Aorta (tissue), 5 donors: ENCODE measurements at regions not wholly inside any gene's neighbourhood (a gene's known extent, or its start where the extent isn't known, plus 50 kb on each side); places are given as distances from the start of the nearest gene placed in this dataset.

Source experiments
- ATAC-seq: fragments of 200-7000 bp; cut with Tn5 transposase; one replicate; pipeline ENCODE4 v1.9.1; 2022; ENCODE audit warnings: moderate library complexity; ENCODE audit not compliant: low FRiP score
- DNase-seq, 2 donors: peaks; one replicate each; pipeline ENCODE4 v3.0.0-alpha.2; 2020
- H3K27ac ChIP-seq, 2 donors: one replicate each; pipeline ENCODE4 v1.5.1; 2013; ENCODE audit warnings: low read length in 2 of 2, mild to moderate bottlenecking in 2 of 2, moderate library complexity in 2 of 2, control low read depth in 1 of 2, inconsistent platforms in 1 of 2, low read depth in 1 of 2
- H3K27me3 ChIP-seq, 2 donors: one replicate each; pipeline ENCODE4 v1.6.1; 2013; ENCODE audit warnings: control low read depth in 1 of 2, low read length in 1 of 2, mild to moderate bottlenecking in 1 of 2, moderate library complexity in 1 of 2; ENCODE audit not compliant: insufficient read depth in 2 of 2, control insufficient read depth in 1 of 2
- H3K36me3 ChIP-seq, 2 donors: one replicate each; pipeline ENCODE4 v1.6.1; 2013; ENCODE audit warnings: control low read depth in 1 of 2, low read length in 1 of 2, mild to moderate bottlenecking in 1 of 2; ENCODE audit not compliant: insufficient read depth in 2 of 2, control insufficient read depth in 1 of 2
- H3K4me1 ChIP-seq, 2 donors: one replicate each; pipeline ENCODE4 v1.6.1; 2013; ENCODE audit warnings: low read length in 2 of 2, control low read depth in 1 of 2, mild to moderate bottlenecking in 1 of 2, moderate library complexity in 1 of 2; ENCODE audit not compliant: insufficient read depth in 2 of 2, control insufficient read depth in 1 of 2
- H3K4me3 ChIP-seq, 2 donors: one replicate each; pipeline ENCODE4 v1.5.1; 2013; ENCODE audit warnings: low read length in 2 of 2, control low read depth in 1 of 2, mild to moderate bottlenecking in 1 of 2
- H3K9me3 ChIP-seq: one replicate; pipeline ENCODE4 v1.6.1; 2013; ENCODE audit warnings: mild to moderate bottlenecking, low read length; ENCODE audit not compliant: control insufficient read depth
- WGBS, 2 donors: extraction: QIAGEN DNeasy Blood & Tissue Kit; methylation state at CpG; one replicate each; pipeline ENCODE4 v1.1.7; 2013; 5-methylcytosine and 5-hydroxymethylcytosine counted together
- intact Hi-C, 2 donors: fragments of 100-400 bp; cut with DNase I; formaldehyde crosslinking; loops; one replicate each; pipeline versions ENCODE4 v1.14.2 to v1.15.0; 2022
- donor health status: healthy with polysubstance abuse.
- donor health status: Bipolar disorder and iron deficiency.
- donor health status: DM: no; HTN: no; CAD: no.
- donor health status: DM: no; HTN: no; CAD: no.
- donor health status: DM: yes; HTN: yes; CAD: no.

DNA sequence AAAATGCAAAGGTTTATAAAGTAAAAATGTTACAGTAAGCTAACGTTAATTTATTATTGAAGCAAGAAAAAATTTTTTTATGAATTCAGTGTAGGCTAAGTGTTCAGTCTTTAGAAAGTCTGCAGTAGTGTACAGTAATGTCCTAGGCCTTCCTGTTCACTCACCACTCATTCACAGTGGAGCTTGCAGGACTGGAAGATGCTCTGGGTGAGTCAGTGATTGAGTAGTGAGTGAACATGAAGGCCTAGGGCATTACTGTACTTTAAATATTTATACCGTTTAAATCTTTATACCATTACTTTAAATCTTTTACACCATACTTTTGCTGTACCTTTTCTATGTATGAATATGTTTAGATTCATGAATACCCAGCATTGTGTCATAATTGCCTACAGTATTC lies 120.3 kb upstream of the SLC38A4 start:
- DNase-seq (no peak), ATAC-seq (no peak)
- no peaks in the 10 kb centered on the region for H3K36me3 ChIP-seq
- H3K9me3 ChIP-seq = no peaks in the 10 kb centered on the region
- no peak overlapping the region for H3K27ac ChIP-seq
- intact Hi-C loops = no loop called here
- no peak overlapping the region for H3K4me3 ChIP-seq
- WGBS, 2 donors = 93 to 94% methylated on average over 2 of the region's 2 CpGs
- no peaks in the 10 kb centered on the region for H3K4me1 ChIP-seq
- no peaks in the 10 kb centered on the region for H3K27me3 ChIP-seq

DNA sequence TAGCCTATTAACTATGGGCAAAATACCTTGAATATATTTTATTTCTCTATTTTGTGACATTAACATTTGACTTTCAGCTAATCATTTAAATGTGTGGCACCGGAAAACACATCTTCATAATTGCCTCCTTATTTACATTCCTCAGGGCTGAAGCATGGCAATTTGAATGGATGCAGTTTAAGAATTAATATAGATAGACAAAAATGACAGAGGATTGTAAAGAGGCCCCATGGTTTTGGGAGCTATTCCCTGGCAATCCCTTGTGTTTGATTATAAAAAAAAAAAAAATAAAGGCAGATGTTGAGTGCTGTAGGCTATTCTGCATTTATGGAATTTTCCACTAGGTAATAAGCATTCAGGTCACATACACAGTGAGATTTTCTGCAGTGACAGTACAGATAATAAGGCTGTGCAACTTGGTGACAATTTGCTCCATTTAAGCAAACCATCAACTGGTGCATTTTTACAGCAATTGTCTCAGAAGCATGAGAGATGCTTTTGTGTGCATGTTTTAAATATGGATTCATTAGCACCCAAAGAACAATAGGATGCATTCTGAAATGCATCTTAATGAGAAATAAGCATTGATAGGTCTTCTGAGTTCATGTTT lies 123.2 kb upstream of the SLC38A4 start:
- no peak for ATAC-seq
- no peak for DNase-seq
- H3K4me1 ChIP-seq = no peaks in the 10 kb centered on the region
- H3K4me3 ChIP-seq = no peak overlapping the region
- H3K27ac ChIP-seq = no peak overlapping the region
- H3K27me3 ChIP-seq = no peaks in the 10 kb centered on the region
- intact Hi-C loops = no loop called here
- H3K36me3 ChIP-seq = no peaks in the 10 kb centered on the region
- WGBS, 2 donors = 86 to 88% methylated on average over 1 of the region's 1 CpG
- H3K9me3 ChIP-seq = no peaks in the 10 kb centered on the region

DNA sequence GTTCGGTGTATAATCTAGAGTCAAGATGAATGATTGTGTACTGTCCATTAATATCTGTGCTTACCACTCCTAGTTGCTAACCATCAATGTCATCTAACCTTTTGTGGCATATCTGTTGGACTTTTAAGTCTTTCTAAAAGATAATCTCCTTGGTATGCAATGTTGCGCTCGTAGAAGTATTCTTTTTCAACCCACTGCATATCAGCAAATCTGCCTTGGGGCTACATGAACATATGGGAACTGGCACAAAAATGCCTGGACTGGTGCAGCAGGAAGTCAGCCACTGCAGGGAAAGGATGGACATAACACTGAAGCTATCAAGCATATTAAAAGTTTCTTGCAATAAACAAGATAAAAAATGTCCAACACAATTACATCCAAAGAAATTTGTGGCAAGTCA lies 124.3 kb upstream of the SLC38A4 start:
- no peak overlapping the region for H3K4me3 ChIP-seq
- H3K36me3 ChIP-seq = no peaks in the 10 kb centered on the region
- H3K4me1 ChIP-seq = no peaks in the 10 kb centered on the region
- no peak overlapping the region for H3K27ac ChIP-seq
- DNase-seq (no peak), ATAC-seq (no peak)
- intact Hi-C loops = no loop called here
- H3K27me3 ChIP-seq = no peaks in the 10 kb centered on the region
- WGBS, 2 donors = 75 to 87% methylated on average over 3 of the region's 3 CpGs
- H3K9me3 ChIP-seq = no peaks in the 10 kb centered on the region

DNA sequence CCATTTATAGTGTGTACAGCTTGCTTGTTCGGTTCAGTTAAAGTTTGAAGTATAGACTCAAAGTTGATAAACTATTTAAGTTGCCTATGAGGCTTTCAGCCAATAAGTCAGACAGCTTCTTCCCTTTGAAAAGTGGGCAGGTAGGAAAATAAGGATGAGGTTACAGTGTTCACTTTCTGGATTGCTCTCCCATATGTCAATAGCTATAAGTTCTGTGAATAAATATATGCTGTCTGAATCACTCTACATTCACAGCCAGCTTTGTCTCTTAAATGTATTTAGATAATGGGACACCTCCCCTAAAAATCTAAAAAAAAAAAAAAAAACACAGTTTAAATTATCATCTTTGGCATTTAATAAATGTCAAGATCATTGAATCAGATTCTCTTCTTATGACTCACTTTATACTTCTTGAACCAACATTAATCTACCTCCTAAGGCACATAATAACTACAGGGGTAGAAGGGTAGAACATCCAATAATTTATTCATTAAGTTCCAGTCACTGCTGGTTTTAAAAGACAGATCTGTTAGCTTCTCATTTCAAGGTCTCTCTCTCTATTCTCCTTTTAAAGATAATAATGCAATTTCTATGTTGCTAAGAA lies 126.4 kb upstream of the PCED1B start:
- no peak for ATAC-seq
- no peaks in the 10 kb centered on the region for H3K4me1 ChIP-seq
- H3K9me3 ChIP-seq = no peaks in the 10 kb centered on the region
- no peak for DNase-seq
- intact Hi-C loops = no loop called here
- H3K27ac ChIP-seq = no peak overlapping the region
- no peaks in the 10 kb centered on the region for H3K36me3 ChIP-seq
- no peaks in the 10 kb centered on the region for H3K27me3 ChIP-seq
- WGBS, 2 donors = 78 to 85% methylated on average over 1 of the region's 1 CpG
- H3K4me3 ChIP-seq = no peak overlapping the region

DNA sequence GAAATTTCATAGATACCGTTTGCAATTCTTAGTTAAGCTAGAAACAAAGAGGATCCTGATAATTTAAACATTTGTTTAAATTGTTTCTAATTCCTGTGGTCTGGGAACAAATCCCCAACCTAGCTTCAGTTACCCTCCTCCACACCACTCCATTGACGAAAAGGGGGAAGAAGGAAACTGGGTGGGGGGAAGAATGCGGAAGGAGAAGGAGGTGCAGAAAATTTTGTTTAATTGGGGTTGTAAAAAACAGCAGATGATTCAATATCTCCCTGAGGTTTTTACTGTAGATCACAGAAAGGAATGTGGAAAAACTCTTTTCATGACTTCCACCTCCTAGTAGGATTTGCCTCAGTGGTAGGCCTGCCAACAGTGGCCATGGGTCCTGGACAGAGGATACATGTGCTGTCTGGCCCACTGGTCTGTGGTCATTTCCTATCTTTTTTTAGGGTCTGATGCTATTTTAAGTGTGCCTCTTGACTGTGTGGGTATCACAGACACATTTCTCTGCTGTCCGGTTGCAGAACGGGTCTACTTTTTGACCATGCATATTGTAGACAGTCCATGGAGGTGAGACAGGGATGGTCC lies 122.9 kb upstream of the PCED1B start:
- ATAC-seq = no peak

DNA sequence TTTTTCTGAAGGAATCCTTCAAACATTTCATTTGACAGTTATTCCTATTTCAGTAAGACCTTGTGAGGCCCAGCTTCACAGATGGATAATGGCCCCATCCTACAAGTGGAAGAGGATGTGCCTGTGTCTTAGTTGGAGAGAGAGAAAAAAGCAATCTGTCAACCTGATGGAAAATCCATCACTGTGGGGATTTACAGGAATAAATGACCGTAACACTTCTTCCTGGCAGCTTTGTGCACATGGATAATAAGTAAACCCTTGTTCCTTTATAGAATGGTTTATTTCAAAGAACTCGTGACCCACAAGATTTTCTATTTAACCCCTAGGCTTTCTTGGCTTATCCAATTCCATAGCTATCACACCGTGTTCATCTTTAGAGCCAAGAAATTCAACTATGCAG lies 121.4 kb upstream of the PCED1B start:
- DNase-seq = no peak
- no peaks in the 10 kb centered on the region for H3K27me3 ChIP-seq
- no peaks in the 10 kb centered on the region for H3K9me3 ChIP-seq
- no peaks in the 10 kb centered on the region for H3K36me3 ChIP-seq
- no peak overlapping the region for H3K27ac ChIP-seq
- no peak overlapping the region for H3K4me3 ChIP-seq
- ATAC-seq = no peak
- H3K4me1 ChIP-seq = no peaks in the 10 kb centered on the region
- intact Hi-C loops = no loop called here
- WGBS, 2 donors = 91 to 95% methylated on average over 3 of the region's 3 CpGs

More for the DNA sequence above, 122.9 kb upstream of the PCED1B start:
- intact Hi-C loops = no loop called here
- Histone ChIP-seq H3K36me3 (no peaks in the 10 kb centered on the region), H3K4me1 (no peaks in the 10 kb centered on the region), H3K9me3 (no peaks in the 10 kb centered on the region), H3K27ac (no peak overlapping the region), H3K27me3 (no peaks in the 10 kb centered on the region), H3K4me3 (no peak overlapping the region)
- 75 to 77% methylated on average over 5 of the region's 5 CpGs for WGBS, 2 donors
- DNase-seq = no peak

DNA sequence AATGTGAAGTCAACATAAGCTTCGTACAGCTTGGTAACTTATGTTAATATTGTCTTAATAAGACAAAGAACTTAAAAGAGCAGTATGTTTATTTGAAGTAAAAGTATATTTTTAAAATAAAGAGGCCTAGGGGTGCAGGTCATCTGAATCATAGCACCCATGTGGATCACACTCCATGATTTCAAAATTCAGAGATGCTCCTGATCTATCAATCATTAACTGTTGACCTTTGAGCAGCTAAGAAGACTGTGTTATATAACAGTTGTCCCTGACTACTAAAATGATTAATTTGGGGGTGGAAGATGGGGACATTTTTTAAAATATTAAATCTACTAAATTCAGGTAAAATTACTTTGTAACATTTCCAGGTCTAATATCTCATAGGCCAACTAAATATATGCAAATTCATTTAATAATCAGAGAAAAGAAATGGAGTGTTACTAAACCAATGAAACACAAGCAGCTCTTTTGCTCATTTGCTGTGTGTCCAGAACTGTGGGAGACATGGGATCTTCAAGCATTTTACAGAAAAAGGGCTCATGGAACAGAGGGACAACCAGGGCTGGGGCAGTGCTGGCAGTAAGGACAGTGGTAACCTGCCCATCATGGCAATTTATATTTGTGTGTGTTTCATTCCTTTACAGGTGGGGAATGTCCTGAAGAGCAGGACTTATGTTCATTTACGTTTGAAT lies 120.7 kb upstream of the PCED1B start:
- WGBS, 2 donors = 84 to 89% methylated on average over 2 of the region's 2 CpGs
- intact Hi-C loops = no loop called here
- Histone ChIP-seq H3K27me3 (no peaks in the 10 kb centered on the region), H3K4me1 (peaks cover 0 to 4% of the 10 kb centered on the region in 2 donors), H3K4me3 (no peak overlapping the region), H3K36me3 (no peaks in the 10 kb centered on the region), H3K27ac (no peak overlapping the region), H3K9me3 (no peaks in the 10 kb centered on the region)
- DNase-seq = no peak
- ATAC-seq = no peak

DNA sequence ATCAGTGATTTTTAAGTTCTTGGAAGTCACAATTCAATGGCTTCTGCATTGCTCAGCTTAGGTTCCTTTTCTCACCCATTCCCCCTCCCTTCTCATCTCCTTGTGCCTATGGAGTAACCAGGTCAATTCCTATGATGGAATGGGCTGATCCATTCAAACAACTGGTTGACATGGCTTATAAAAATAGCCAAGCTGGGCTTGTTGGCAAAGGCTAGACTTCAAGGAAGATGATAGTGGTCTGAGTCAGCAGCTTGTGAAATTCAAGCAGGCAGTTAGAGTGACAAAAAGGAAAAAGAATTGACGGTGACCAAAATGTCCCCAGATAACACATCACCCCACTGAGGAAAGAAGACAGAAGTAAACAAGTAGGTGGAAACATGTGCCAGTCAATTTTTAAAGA lies 119.9 kb upstream of the PCED1B start:
- no peak overlapping the region for H3K27ac ChIP-seq

DNA sequence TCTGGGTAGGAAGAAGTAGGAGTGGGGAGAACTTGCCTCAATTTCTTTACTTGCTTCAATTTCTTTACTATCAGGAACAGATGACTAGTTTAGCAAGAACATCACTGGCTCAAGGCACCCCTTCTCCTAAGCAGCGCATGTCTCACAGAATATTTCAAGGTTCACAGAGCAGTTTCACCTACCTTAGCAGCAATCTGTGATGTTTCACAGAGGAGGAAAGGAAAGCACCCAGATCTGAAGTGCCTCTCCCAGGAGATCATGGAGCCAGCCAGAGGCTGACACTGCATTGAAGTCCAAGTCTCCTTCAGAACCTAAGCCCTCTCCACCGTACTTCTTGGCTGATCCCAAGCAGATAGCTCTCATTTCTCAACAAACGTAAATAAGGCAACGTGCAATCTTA lies 118.7 kb upstream of the PCED1B start:
- no peaks in the 10 kb centered on the region for H3K27me3 ChIP-seq
- 88% methylated on average over 4 of the region's 4 CpGs for WGBS, 2 donors
- no peak overlapping the region for H3K27ac ChIP-seq
- no peak overlapping the region for H3K4me3 ChIP-seq
- no peak for ATAC-seq
- H3K4me1 ChIP-seq = peaks cover 3 to 10% of the 10 kb centered on the region in 2 donors
- no peak for DNase-seq
- no peaks in the 10 kb centered on the region for H3K36me3 ChIP-seq
- intact Hi-C loops = no loop called here
- no peaks in the 10 kb centered on the region for H3K9me3 ChIP-seq

More for the DNA sequence above, 119.9 kb upstream of the PCED1B start:
- no peaks in the 10 kb centered on the region for H3K27me3 ChIP-seq
- H3K4me1 ChIP-seq = peaks cover under 1 to 4% of the 10 kb centered on the region in 2 donors
- H3K9me3 ChIP-seq = no peaks in the 10 kb centered on the region
- DNase-seq (no peak), ATAC-seq (no peak)
- H3K4me3 ChIP-seq = no peak overlapping the region
- WGBS, 2 donors = 0 to 23% methylated on average over 1 of the region's 1 CpG
- intact Hi-C loops = no loop called here
- no peaks in the 10 kb centered on the region for H3K36me3 ChIP-seq
